HCT116 (cell line): ENCODE measurements at regions not wholly inside any gene's neighbourhood (a gene's known extent, or its start where the extent isn't known, plus 50 kb on each side); places are given as distances from the start of the nearest gene placed in this dataset.

ENCODE experiments used
- ATAC-seq: fragments of 200-7000 bp; cut with Tn5 transposase; 2 replicates; pipeline ENCODE4 v1.9.1; 2020; ENCODE audit warnings: mild to moderate bottlenecking, moderate library complexity
- BruUV-seq: library from RNA; stranded (reverse); fragments of 400-500 nt; replicated peaks from 2 replicates; lab custom pipeline; 2021; lab: Mats Ljungman, UMichigan
- CTCF ChIA-PET: fragments of 300-600 bp; sonication (Branson Sonifier 250); formaldehyde crosslinking; loops from one replicate; lab custom pipeline; 2021; ENCODE audit warnings: antibody characterized with exemption; lab: Charles Lee
- POLR2A ChIA-PET: fragments of 300-600, 350-600 bp; sonication (Branson Sonifier 250); formaldehyde crosslinking; loops from one replicate; lab custom pipeline; 2021; ENCODE audit warnings: antibody characterized with exemption; lab: Charles Lee
- RAD21 ChIA-PET, 2 experiments: fragments of 300-600 bp; sonication (Branson Sonifier 250); formaldehyde crosslinking; loops; one replicate each; lab custom pipeline; 2023; ENCODE audit warnings: low total read pairs in 2 of 2; ENCODE audit not compliant: uncharacterized antibody in 2 of 2, unreplicated experiment in 2 of 2, low non-redundant PET in 1 of 2; lab: Charles Lee
- DNase-seq: peaks from one replicate; pipeline ENCODE4 v3.0.0-alpha.2; 2010; ENCODE audit warnings: low read depth, low spot score
- H2AFZ ChIP-seq: fragments of 200-600 bp; shearing (Covaris generic), sonication (generic); 2 replicates; pipeline ENCODE4 v1.6.1; 2017; ENCODE audit warnings: low read depth, mixed run types, mixed read lengths, antibody characterized with exemption, low read length; ENCODE audit not compliant: poor library complexity, severe bottlenecking
- H3K27ac ChIP-seq: 2 replicates; pipeline ENCODE4 v1.5.1; 2012; ENCODE audit warnings: low read depth, low read length
- H3K27me3 ChIP-seq: fragments of 200-600 bp; sonication (generic); 2 replicates; pipeline ENCODE4 v1.6.1; 2016; ENCODE audit warnings: mixed run types, low read length, mixed read lengths; ENCODE audit not compliant: insufficient read depth
- H3K36me3 ChIP-seq, 2 experiments: fragments of 200-500 bp in 1 of 2; fragments of 200-600 bp in 1 of 2; sonication (Bioruptor generic) in 1 of 2; sonication (generic) in 1 of 2; 2 replicates each; pipeline versions ENCODE4 v1.5.1 to v1.6.1; 2014 to 2016; ENCODE audit warnings: low read length in 2 of 2, inconsistent platforms in 1 of 2, mixed read lengths in 1 of 2, mixed run types in 1 of 2; ENCODE audit not compliant: insufficient read depth in 2 of 2, control insufficient read depth in 1 of 2
- H3K4me1 ChIP-seq, 2 experiments: fragments of 200-600 bp in 1 of 2; sonication (generic) in 1 of 2; 2 replicates each; pipeline versions ENCODE4 v1.5.1 to v1.6.1; 2012 to 2017; ENCODE audit warnings: low read length in 2 of 2, inconsistent platforms in 1 of 2, mild to moderate bottlenecking in 1 of 2, mixed read lengths in 1 of 2, mixed run types in 1 of 2, moderate library complexity in 1 of 2; ENCODE audit not compliant: insufficient read depth in 2 of 2, control insufficient read depth in 1 of 2
- H3K4me2 ChIP-seq: fragments of 200-600 bp; sonication (generic); 2 replicates; pipeline ENCODE4 v1.6.1; 2017; ENCODE audit warnings: mixed run types, low read length, mixed read lengths
- H3K4me3 ChIP-seq, 2 experiments: fragments of 200-600 bp in 1 of 2; sonication (generic) in 1 of 2; replicated peaks in 1 of 2; 2 replicates each; pipeline ENCODE4 v1.5.1; 2011 to 2016; ENCODE audit warnings: low read length in 2 of 2, control low read depth in 1 of 2, low read depth in 1 of 2, mild to moderate bottlenecking in 1 of 2, mixed read lengths in 1 of 2, mixed run types in 1 of 2
- H3K79me2 ChIP-seq: fragments of 200-600 bp; sonication (generic); 2 replicates; pipeline ENCODE4 v1.6.1; 2017; ENCODE audit warnings: mild to moderate bottlenecking, mixed run types, low read length, moderate library complexity, mixed read lengths; ENCODE audit not compliant: insufficient read depth
- H3K9ac ChIP-seq: fragments of 200-600 bp; sonication (generic); 2 replicates; pipeline ENCODE4 v1.6.1; 2016; ENCODE audit warnings: low read length, mixed read lengths
- H3K9me2 ChIP-seq: fragments of 200-600 bp; sonication (generic), shearing (Covaris generic); 2 replicates; pipeline ENCODE4 v1.6.1; 2017; ENCODE audit warnings: mixed run types, mild to moderate bottlenecking, moderate library complexity; ENCODE audit not compliant: insufficient read depth
- H3K9me3 ChIP-seq, 2 experiments: fragments of 200-500 bp in 1 of 2; fragments of 200-600 bp in 1 of 2; sonication (Bioruptor generic) in 1 of 2; sonication (generic) in 1 of 2; 2 replicates each; pipeline ENCODE4 v1.6.1; 2014 to 2017; ENCODE audit warnings: low read length in 2 of 2, mixed read lengths in 2 of 2, inconsistent platforms in 1 of 2, low read depth in 1 of 2, mild to moderate bottlenecking in 1 of 2, mixed run types in 1 of 2, moderate library complexity in 1 of 2; ENCODE audit not compliant: control insufficient read depth in 1 of 2, insufficient read depth in 1 of 2
- H4K20me1 ChIP-seq: fragments of 200-600 bp; sonication (generic), shearing (Covaris generic); 2 replicates; pipeline ENCODE4 v1.6.1; 2017; ENCODE audit warnings: mixed run types, mild to moderate bottlenecking, moderate library complexity; ENCODE audit not compliant: insufficient read depth
- CBX3 ChIP-seq: IDR thresholded peaks from 2 replicates; pipeline ENCODE4 v1.6.1; 2012; ENCODE audit warnings: low read depth
- CEBPB ChIP-seq: IDR thresholded peaks from 2 replicates; pipeline ENCODE4 v1.6.1; 2012; ENCODE audit warnings: low read depth
- POLR2AphosphoS5 ChIP-seq: IDR thresholded peaks from 2 replicates; pipeline ENCODE4 v1.6.1; 2011; ENCODE audit warnings: mild to moderate bottlenecking, low read depth, low read length, moderate library complexity
- SRF ChIP-seq: IDR thresholded peaks from 2 replicates; pipeline ENCODE4 v1.6.1; 2012; ENCODE audit warnings: low read depth
- ZFX ChIP-seq: fragments of 450-650 bp; IDR thresholded peaks from 2 replicates; pipeline ENCODE4 v1.6.1; 2017
- intact Hi-C: fragments of 100-400 bp; cut with micrococcal nuclease; formaldehyde crosslinking; loops from 2 replicates; pipeline ENCODE4 v1.10.0; 2022
- TF ChIP-seq, protein P1 (sequence below): IDR thresholded peaks from 2 replicates; pipeline ENCODE4 v1.6.1; 2012; ENCODE audit warnings: low read depth
- TF ChIP-seq, protein P2 (sequence below): IDR thresholded peaks from 2 replicates; pipeline ENCODE4 v1.6.1; 2012
- TF ChIP-seq, protein P3 (sequence below): IDR thresholded peaks from 2 replicates; pipeline ENCODE4 v1.6.1; 2011; ENCODE audit warnings: mild to moderate bottlenecking, low read length, moderate library complexity; ENCODE audit not compliant: insufficient replicate concordance; ENCODE audit errors: extremely low read depth

DNA sequence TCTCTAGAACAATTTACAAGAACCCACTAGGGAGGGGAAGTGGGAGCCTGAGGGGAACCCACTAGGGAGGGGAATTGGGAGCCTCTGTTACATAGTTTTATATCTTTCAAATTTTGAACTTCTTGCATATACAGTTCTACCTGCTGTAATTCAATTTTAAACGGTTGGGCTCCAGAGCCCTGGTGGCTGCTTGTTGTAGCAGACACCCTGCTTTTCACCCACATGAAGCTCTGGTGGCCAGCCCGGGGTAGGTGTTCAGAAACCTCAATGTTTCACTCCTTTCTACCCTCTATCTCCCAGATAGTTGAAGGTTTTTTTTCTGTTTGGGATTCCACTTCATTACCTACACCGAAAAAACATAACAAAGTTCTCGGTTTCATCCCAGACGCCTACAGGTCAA lies 124.4 kb downstream of the TMEM174 start:
- DNase-seq: no peak
- H3K9me2 ChIP-seq: no peaks in the 10 kb centered on the region
- H3K9ac ChIP-seq: no peak overlapping the region
- POLR2A ChIA-PET: no interaction called here
- no peak for TF ChIP-seq CEBPB
- TF ChIP-seq POLR2AphosphoS5: no peak
- TF ChIP-seq CBX3: no peak
- TF ChIP-seq SRF: no peak
- TF ChIP-seq, protein P1, sequence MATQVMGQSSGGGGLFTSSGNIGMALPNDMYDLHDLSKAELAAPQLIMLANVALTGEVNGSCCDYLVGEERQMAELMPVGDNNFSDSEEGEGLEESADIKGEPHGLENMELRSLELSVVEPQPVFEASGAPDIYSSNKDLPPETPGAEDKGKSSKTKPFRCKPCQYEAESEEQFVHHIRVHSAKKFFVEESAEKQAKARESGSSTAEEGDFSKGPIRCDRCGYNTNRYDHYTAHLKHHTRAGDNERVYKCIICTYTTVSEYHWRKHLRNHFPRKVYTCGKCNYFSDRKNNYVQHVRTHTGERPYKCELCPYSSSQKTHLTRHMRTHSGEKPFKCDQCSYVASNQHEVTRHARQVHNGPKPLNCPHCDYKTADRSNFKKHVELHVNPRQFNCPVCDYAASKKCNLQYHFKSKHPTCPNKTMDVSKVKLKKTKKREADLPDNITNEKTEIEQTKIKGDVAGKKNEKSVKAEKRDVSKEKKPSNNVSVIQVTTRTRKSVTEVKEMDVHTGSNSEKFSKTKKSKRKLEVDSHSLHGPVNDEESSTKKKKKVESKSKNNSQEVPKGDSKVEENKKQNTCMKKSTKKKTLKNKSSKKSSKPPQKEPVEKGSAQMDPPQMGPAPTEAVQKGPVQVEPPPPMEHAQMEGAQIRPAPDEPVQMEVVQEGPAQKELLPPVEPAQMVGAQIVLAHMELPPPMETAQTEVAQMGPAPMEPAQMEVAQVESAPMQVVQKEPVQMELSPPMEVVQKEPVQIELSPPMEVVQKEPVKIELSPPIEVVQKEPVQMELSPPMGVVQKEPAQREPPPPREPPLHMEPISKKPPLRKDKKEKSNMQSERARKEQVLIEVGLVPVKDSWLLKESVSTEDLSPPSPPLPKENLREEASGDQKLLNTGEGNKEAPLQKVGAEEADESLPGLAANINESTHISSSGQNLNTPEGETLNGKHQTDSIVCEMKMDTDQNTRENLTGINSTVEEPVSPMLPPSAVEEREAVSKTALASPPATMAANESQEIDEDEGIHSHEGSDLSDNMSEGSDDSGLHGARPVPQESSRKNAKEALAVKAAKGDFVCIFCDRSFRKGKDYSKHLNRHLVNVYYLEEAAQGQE: no peak
- TF ChIP-seq ZFX: no peak
- TF ChIP-seq, protein P2, sequence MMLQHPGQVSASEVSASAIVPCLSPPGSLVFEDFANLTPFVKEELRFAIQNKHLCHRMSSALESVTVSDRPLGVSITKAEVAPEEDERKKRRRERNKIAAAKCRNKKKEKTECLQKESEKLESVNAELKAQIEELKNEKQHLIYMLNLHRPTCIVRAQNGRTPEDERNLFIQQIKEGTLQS: no peak
- TF ChIP-seq, protein P3, sequence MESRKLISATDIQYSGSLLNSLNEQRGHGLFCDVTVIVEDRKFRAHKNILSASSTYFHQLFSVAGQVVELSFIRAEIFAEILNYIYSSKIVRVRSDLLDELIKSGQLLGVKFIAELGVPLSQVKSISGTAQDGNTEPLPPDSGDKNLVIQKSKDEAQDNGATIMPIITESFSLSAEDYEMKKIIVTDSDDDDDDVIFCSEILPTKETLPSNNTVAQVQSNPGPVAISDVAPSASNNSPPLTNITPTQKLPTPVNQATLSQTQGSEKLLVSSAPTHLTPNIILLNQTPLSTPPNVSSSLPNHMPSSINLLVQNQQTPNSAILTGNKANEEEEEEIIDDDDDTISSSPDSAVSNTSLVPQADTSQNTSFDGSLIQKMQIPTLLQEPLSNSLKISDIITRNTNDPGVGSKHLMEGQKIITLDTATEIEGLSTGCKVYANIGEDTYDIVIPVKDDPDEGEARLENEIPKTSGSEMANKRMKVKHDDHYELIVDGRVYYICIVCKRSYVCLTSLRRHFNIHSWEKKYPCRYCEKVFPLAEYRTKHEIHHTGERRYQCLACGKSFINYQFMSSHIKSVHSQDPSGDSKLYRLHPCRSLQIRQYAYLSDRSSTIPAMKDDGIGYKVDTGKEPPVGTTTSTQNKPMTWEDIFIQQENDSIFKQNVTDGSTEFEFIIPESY: no peak
- TF ChIP-seq, all 23 proteins: peak for 0
- no peaks in the 10 kb centered on the region for H4K20me1 ChIP-seq
- H3K4me1 ChIP-seq: peaks cover 0 to 14% of the 10 kb centered on the region in 2 experiments; a peak in 1 of 4 replicates
- H3K36me3 ChIP-seq: no peaks in the 10 kb centered on the region
- no peaks in the 10 kb centered on the region for H3K79me2 ChIP-seq
- intact Hi-C loops: no loop called here
- ATAC-seq: no peak
- H3K27ac ChIP-seq: no peak overlapping the region
- no TSS peak for BruUV-seq
- no peaks in the 10 kb centered on the region for H3K9me3 ChIP-seq
- H3K4me3 ChIP-seq: no peak overlapping the region
- no peak overlapping the region for H2AFZ ChIP-seq
- RAD21 ChIA-PET: no interaction called here
- no peaks in the 10 kb centered on the region for H3K27me3 ChIP-seq
- CTCF ChIA-PET: no interaction called here
- no peak overlapping the region for H3K4me2 ChIP-seq
